ENCODE measurements at regions not wholly inside any gene's neighbourhood (a gene's known extent, or its start where the extent isn't known, plus 50 kb on each side); places are given as distances from the start of the nearest gene placed in this dataset.
A peak's percentile ranks its signal among the peaks of the same experiment; 100 is the strongest.

DNA sequence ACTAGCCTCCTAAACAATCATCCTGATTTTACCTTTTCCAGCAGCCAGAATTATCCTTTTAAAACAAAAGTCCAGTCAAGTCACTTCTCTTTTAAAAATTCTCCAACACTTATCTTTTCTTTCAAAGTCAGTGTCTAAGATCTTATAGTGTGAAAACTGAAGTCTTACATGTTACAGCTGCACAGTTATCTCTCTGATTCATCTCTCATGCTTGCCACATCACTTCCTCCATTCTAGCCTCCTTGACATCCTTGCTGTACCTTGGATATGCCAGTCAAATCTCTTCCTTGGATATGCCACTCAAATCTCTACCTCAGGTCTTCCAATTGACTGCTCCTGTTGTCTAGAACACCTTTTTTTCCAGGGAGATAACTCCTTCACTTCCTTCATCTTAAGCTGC, 361.7 kb upstream of the FTMT start:
- intact Hi-C loops (cut with DNase I): no loop called here
- H3K9me3 ChIP-seq: no peaks in the 10 kb centered on the region

DNA sequence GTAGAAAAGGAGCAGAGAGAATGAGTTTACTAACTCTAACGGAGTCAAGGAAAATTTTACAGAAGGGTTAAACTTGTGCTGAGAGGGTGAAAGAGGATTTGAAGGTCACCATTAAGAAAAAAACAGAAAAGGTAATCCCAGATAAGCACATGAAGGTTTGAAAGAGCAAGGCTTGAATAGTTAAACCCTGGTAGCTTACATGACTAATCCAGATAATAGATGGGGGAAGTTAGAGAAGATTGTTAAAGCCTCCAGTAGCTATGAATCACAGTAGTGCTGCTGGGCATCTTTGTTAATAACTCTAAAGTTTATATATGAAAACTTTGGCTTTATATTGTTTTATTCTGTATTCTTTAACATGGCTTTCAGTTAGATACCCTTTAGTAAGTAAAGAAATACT, 354.5 kb upstream of the FTMT start:
- Histone ChIP-seq H3K4me1 (no peaks in the 10 kb centered on the region), H3K9me3 (no peaks in the 10 kb centered on the region), H3K4me3 (no peak overlapping the region), H3K36me3 (no peaks in the 10 kb centered on the region), H3K27me3 (no peaks in the 10 kb centered on the region), H3K27ac (no peak overlapping the region)
- ATAC-seq: no peak
- 63 to 76% (median 67%) methylated on average over 1 of the region's 1 CpG for WGBS, 4 donors
- DNase-seq: no peak
- TF ChIP-seq, protein P1, sequence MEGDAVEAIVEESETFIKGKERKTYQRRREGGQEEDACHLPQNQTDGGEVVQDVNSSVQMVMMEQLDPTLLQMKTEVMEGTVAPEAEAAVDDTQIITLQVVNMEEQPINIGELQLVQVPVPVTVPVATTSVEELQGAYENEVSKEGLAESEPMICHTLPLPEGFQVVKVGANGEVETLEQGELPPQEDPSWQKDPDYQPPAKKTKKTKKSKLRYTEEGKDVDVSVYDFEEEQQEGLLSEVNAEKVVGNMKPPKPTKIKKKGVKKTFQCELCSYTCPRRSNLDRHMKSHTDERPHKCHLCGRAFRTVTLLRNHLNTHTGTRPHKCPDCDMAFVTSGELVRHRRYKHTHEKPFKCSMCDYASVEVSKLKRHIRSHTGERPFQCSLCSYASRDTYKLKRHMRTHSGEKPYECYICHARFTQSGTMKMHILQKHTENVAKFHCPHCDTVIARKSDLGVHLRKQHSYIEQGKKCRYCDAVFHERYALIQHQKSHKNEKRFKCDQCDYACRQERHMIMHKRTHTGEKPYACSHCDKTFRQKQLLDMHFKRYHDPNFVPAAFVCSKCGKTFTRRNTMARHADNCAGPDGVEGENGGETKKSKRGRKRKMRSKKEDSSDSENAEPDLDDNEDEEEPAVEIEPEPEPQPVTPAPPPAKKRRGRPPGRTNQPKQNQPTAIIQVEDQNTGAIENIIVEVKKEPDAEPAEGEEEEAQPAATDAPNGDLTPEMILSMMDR (IDR thresholded peaks at IDR 0.05): no peak
- no peak for TF ChIP-seq POLR2A (IDR thresholded peaks at IDR 0.05)
- intact Hi-C loops (cut with DNase I): no loop called here

More for the DNA sequence above, 361.7 kb upstream of the FTMT start:
- Histone ChIP-seq H3K27ac (no peak overlapping the region), H3K4me3 (no peak overlapping the region), H3K27me3 (no peaks in the 10 kb centered on the region), H3K4me1 (no peaks in the 10 kb centered on the region), H3K36me3 (no peaks in the 10 kb centered on the region)
- DNase-seq: no peak
- TF ChIP-seq, protein P1 (IDR thresholded peaks at IDR 0.05): no peak
- TF ChIP-seq POLR2A (IDR thresholded peaks at IDR 0.05): no peak
- ATAC-seq: no peak

DNA sequence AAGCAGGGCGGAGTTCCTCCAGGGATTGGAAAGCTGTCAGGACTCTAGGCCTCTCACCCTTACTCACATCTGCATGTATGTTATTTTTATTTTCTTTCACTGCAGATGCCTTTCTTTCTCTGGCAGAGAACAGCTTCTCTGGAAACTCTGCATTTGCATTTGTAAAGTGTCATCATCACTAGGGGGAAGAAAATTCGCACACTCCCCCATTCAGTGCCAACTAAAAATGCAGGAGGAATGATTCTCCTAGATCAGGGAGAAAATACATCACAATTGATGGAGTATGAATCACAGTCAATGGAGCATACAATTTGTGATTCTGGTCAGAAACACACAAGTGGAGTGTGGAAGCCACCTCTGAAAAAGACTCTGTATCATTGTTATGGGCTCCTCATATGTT, 351.4 kb upstream of the FTMT start:
- 78 to 81% (median 80%) methylated on average over 2 of the region's 2 CpGs for WGBS, 4 donors
- no peak for DNase-seq
- TF ChIP-seq POLR2A (IDR thresholded peaks at IDR 0.05): no peak
- TF ChIP-seq, protein P1 (IDR thresholded peaks at IDR 0.05): no peak

DNA sequence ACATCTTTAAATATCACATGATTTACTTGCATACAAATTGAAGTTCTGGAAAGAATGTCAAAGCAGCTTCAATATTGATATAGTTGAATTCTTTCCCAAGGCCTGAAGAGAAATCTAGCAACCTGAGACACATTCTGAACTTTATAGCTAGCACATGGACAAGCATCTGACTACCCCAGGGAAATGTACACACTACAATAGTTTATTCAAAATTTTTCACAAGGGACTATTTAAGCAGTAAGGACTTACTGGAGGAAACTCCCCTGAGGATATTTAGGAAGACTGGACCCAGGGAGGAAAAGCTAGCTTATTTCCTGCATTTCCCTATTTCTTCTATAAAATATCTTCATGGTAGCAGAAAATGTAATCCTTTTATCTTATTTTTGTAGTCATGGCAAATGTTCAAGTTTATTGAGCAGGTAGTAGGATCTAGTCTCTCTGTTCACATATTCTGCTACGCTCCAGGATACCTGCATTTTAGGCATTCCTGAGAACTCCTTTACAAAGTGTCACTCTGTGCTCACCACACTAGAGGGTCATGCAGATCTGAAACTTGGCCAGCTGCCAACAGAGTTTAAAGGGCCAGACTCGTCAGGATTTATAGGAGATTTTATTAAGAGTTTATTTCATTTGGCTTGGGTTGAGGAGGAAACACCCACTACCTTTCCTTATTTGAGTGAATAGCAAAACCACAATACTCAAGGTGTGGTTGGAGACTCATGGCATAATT, 348.4 kb upstream of the FTMT start:
- Histone ChIP-seq H3K4me1 (peaks cover 0 to 8% (median 3%) of the 10 kb centered on the region in 12 donors), H3K27ac (no peak overlapping the region), H3K36me3 (no peaks in the 10 kb centered on the region), H3K4me3 (no peak overlapping the region), H3K9me3 (no peaks in the 10 kb centered on the region), H3K27me3 (no peaks in the 10 kb centered on the region)
- 0 to 13% (median 7%) methylated on average over 2 of the region's 2 CpGs for WGBS, 4 donors
- TF ChIP-seq POLR2A (IDR thresholded peaks at IDR 0.05): no peak
- TF ChIP-seq, protein P1 (IDR thresholded peaks at IDR 0.05): no peak
- DNase-seq (peak in 4 of 5 donors; percentile 30 to 69 (median 36)), ATAC-seq (peak in 2 of 4 donors; percentile 42 to 62)
- intact Hi-C loops (cut with DNase I): no loop called here

More for the DNA sequence above, 351.4 kb upstream of the FTMT start:
- H3K4me1 ChIP-seq: peaks cover 0 to 8% (median 3%) of the 10 kb centered on the region in 12 donors
- H3K27ac ChIP-seq: no peak overlapping the region
- no peak for ATAC-seq
- H3K27me3 ChIP-seq: no peaks in the 10 kb centered on the region
- H3K4me3 ChIP-seq: no peak overlapping the region
- H3K36me3 ChIP-seq: no peaks in the 10 kb centered on the region
- H3K9me3 ChIP-seq: no peaks in the 10 kb centered on the region
- intact Hi-C loops (cut with DNase I): no loop called here

Measured in heart left ventricle (tissue), 16 donors.